Transverse colon (tissue), 4 donors: ENCODE measurements at regions not wholly inside any gene's neighbourhood (a gene's known extent, or its start where the extent isn't known, plus 50 kb on each side); places are given as distances from the start of the nearest gene placed in this dataset.

Source experiments
- DNase-seq: peaks from one replicate; pipeline ENCODE4 v3.0.0-alpha.2; 2019
- H3K27ac ChIP-seq, 4 donors: fragments of 200-600 bp; sonication (generic); 2 replicates each; pipeline ENCODE4 v1.5.1; 2016 to 2018; ENCODE audit warnings: inconsistent platforms in 4 of 4
- H3K27me3 ChIP-seq: fragments of 200-600 bp; sonication (generic); 2 replicates; pipeline ENCODE4 v1.5.1; 2017; ENCODE audit warnings: inconsistent platforms
- H3K36me3 ChIP-seq, 4 donors: fragments of 200-600 bp; sonication (generic); 2 replicates each; pipeline ENCODE4 v1.5.1; 2017 to 2019; ENCODE audit warnings: inconsistent platforms in 4 of 4
- H3K4me1 ChIP-seq, 4 donors: fragments of 200-600 bp; sonication (generic); 2 replicates each; pipeline ENCODE4 v1.5.1; 2017 to 2020; ENCODE audit warnings: inconsistent platforms in 4 of 4
- H3K4me3 ChIP-seq, 4 donors: fragments of 200-600 bp; sonication (generic); 1 replicate in 1 of 4; 2 replicates in 3 of 4; pipeline versions ENCODE4 v1.5.1 to v1.6.1; 2017 to 2019; ENCODE audit warnings: inconsistent platforms in 4 of 4
- H3K9me3 ChIP-seq, 2 donors: fragments of 200-600 bp; sonication (generic); 2 replicates each; pipeline ENCODE4 v1.5.1; 2017 to 2019; ENCODE audit warnings: inconsistent platforms in 2 of 2
- EP300 ChIP-seq: sonication (generic); formaldehyde crosslinking; IDR thresholded peaks from one replicate; pipeline ENCODE4 v1.6.1; 2017; ENCODE audit warnings: antibody characterized with exemption, low read depth
- POLR2A ChIP-seq: fragments of 450-650 bp; IDR thresholded peaks from one replicate; pipeline ENCODE4 v1.6.1; 2016; ENCODE audit warnings: antibody characterized with exemption, mild to moderate bottlenecking, moderate library complexity
- POLR2AphosphoS5 ChIP-seq, 3 donors: sonication (generic); formaldehyde crosslinking; IDR thresholded peaks; one replicate each; pipeline ENCODE4 v1.6.1; 2016; ENCODE audit warnings: antibody characterized with exemption in 3 of 3
- WGBS, 2 donors: methylation state at CpG; one replicate each; pipeline ENCODE4 v1.1.5; 2018; ENCODE audit warnings: low coverage in 1 of 2; 5-methylcytosine and 5-hydroxymethylcytosine counted together
- in situ Hi-C, 4 donors: fragments of 200-750 bp; cut with MboI; loops; one replicate each; pipeline versions ENCODE4 v1.15.0 to v1.15.1; 2017; ENCODE audit warnings: low sequenced_read_pairs in 3 of 4, low pct_ligation_motif_present in 1 of 4, low pct_unique_long_range_greater_than_20kb in 1 of 4
- intact Hi-C: fragments of 100-400 bp; cut with DNase I; formaldehyde crosslinking; loops from one replicate; pipeline ENCODE4 v1.15.1; 2023; ENCODE audit warnings: low total_unique reads
- small RNA-seq, 4 donors: library from RNA; depleted of rRNA; stranded (forward); fragments of <200 nt; gene quantifications; one replicate each; pipeline ENCODE3, GENCODE V24; 2016
- TF ChIP-seq, protein P1 (sequence below), 5 experiments: fragments of 200-600 bp in 3 of 5; fragments of 450-650 bp in 2 of 5; sonication (generic) in 3 of 5; IDR thresholded peaks; 1 replicate in 2 of 5; 2 replicates in 3 of 5; pipeline ENCODE4 v1.5.1; 2016 to 2017; ENCODE audit warnings: antibody characterized with exemption in 5 of 5, inconsistent platforms in 3 of 5, mild to moderate bottlenecking in 2 of 5, moderate library complexity in 1 of 5

DNA sequence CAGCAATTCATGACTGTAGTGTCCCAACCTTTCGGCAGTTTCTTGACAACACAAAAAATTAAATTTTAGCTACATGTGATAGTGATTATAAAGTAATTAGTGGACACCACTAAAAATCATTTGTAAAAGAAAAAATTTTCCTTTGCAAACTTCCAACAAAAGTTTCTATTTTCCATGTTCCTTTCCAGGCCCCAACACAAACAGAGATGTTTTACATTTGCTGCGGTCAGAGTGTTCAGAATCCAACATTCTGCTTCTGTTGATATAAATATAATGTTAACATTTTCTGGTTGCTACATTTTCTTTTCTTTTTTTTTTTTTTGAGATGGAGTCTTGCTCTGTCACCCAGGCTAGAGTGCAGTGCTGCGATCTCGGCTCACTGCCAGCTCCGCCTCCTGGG lies 54.9 kb upstream of the WLS start:
- Histone ChIP-seq H3K36me3 (no peaks in the 10 kb centered on the region), H3K27ac (no peak overlapping the region), H3K9me3 (no peaks in the 10 kb centered on the region), H3K4me1 (no peaks in the 10 kb centered on the region), H3K4me3 (no peak overlapping the region), H3K27me3 (no peaks in the 10 kb centered on the region)
- DNase-seq, result no peak
- in situ Hi-C loops, result no loop called here
- intact Hi-C loops, result no loop called here
- 74 to 86% methylated on average over 4 to 5 of the region's 5 CpGs for WGBS, 2 donors
- TF ChIP-seq POLR2AphosphoS5 (IDR thresholded peaks at IDR 0.05) (no peak), EP300 (no peak), POLR2A (no peak)
- TF ChIP-seq, protein P1, sequence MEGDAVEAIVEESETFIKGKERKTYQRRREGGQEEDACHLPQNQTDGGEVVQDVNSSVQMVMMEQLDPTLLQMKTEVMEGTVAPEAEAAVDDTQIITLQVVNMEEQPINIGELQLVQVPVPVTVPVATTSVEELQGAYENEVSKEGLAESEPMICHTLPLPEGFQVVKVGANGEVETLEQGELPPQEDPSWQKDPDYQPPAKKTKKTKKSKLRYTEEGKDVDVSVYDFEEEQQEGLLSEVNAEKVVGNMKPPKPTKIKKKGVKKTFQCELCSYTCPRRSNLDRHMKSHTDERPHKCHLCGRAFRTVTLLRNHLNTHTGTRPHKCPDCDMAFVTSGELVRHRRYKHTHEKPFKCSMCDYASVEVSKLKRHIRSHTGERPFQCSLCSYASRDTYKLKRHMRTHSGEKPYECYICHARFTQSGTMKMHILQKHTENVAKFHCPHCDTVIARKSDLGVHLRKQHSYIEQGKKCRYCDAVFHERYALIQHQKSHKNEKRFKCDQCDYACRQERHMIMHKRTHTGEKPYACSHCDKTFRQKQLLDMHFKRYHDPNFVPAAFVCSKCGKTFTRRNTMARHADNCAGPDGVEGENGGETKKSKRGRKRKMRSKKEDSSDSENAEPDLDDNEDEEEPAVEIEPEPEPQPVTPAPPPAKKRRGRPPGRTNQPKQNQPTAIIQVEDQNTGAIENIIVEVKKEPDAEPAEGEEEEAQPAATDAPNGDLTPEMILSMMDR (IDR thresholded peaks at IDR 0.05), result no peak

DNA sequence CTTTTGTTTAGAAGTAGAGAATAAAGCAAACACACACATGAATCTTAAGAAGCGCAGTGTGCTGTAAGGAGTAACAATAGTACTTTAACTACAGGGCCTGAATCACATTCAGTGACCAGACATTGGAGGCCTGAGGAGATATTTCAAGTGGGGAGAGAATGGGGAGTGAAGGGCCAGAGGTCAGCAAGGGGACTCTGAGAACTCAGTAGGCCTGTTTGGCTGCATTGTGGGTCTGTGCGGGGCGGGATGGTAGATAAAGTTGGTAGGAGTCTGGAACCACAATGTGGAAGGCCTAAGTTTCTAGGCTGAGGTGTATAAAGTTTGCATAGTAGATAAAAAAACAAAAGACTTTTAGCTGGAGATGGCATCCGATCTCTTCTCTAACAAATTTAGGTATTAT lies 52.7 kb upstream of the WLS start:
- in situ Hi-C loops (no loop called here), intact Hi-C loops (no loop called here)
- no peaks in the 10 kb centered on the region for H3K27me3 ChIP-seq
- no peak overlapping the region for H3K4me3 ChIP-seq
- no peak for DNase-seq
- TF ChIP-seq POLR2A (no peak), EP300 (no peak), POLR2AphosphoS5 (IDR thresholded peaks at IDR 0.05) (no peak)
- TF ChIP-seq, protein P1 (IDR thresholded peaks at IDR 0.05), result no peak
- H3K4me1 ChIP-seq, result no peaks in the 10 kb centered on the region
- H3K36me3 ChIP-seq, result no peaks in the 10 kb centered on the region
- WGBS, 2 donors, result 79 to 94% methylated on average over 4 of the region's 4 CpGs
- no peaks in the 10 kb centered on the region for H3K9me3 ChIP-seq
- no peak overlapping the region for H3K27ac ChIP-seq

DNA sequence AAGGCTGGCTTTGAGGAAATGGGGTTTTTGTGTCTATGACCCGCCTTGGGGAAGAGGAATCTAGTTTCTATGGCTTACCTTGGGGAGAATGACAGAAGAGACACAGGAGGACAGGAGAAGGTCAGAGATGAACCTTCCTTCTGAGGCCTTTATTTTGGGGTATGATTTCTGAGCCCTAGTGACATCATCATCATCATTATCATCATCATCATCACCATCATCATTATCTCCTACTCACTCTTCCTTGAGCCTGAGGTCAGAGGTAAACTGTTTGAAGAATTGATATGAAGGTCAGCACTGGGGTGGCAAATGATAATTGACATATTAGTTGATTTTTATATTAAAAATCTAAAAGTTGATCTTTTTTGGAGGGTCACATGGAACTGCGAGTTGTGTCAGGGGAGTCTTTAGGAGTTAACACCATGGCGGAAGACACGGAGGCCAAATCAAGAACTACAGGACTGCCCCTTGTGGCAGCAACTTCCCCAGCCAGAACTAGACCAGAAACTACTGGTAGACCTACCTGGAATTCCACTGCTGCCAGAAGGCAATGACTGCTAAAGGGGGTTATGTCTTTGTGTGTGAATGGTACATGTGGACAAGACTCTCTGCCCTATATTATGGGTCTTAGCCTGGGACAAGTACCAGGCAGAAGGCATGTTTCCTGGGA lies 49.8 kb upstream of the WLS start:
- no peaks in the 10 kb centered on the region for H3K4me1 ChIP-seq
- TF ChIP-seq EP300 (no peak), POLR2AphosphoS5 (IDR thresholded peaks at IDR 0.05) (no peak), POLR2A (no peak)
- TF ChIP-seq, protein P1 (IDR thresholded peaks at IDR 0.05), result no peak
- WGBS, 2 donors, result 72 to 73% methylated on average over 2 to 4 of the region's 4 CpGs
- H3K36me3 ChIP-seq, result no peaks in the 10 kb centered on the region
- in situ Hi-C loops (no loop called here), intact Hi-C loops (no loop called here)
- H3K27ac ChIP-seq, result no peak overlapping the region
- H3K9me3 ChIP-seq, result no peaks in the 10 kb centered on the region
- no peak for DNase-seq
- H3K4me3 ChIP-seq, result no peak overlapping the region
- H3K27me3 ChIP-seq, result no peaks in the 10 kb centered on the region

Small RNA genes lying in the stretch of these regions (small RNA-seq; reads per million reads assigned to genes)
- 0 reads per million in 4 donors for gene COX6B1P7
